GM19452 (cell line): ENCODE measurements at regions not wholly inside any gene's neighbourhood (a gene's known extent, or its start where the extent isn't known, plus 50 kb on each side); places are given as distances from the start of the nearest gene placed in this dataset.

ENCODE experiments used
- ATAC-seq: cut with Tn5 transposase; IDR thresholded peaks from one replicate; pipeline ENCODE4 v1.9.1; 2021; ENCODE audit not compliant: unreplicated experiment

DNA sequence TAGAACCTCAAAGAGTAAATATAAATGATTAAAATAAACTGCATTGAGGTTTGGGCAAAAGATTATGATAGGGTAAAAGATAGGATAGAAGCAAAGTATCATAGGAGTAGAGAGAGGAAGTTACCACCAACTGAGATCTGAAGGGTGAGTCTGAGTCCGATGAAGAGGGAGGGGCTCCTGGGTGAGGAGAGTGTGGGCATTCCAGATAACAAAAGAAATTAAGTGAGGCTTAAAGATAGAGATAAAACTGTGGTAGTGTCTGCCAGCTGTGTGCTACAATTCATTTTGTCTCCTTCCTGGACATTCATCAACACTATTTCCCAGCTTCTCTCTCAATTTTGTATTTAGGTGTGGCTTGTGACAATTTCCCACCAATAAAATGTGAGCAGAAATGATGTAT, 343.0 kb upstream of the PLSCR5 start:
- no peak for ATAC-seq

GRCh38 chr3:146929696-146930095, 324.6 kb upstream of the PLSCR5 start:
- ATAC-seq: no peak

DNA sequence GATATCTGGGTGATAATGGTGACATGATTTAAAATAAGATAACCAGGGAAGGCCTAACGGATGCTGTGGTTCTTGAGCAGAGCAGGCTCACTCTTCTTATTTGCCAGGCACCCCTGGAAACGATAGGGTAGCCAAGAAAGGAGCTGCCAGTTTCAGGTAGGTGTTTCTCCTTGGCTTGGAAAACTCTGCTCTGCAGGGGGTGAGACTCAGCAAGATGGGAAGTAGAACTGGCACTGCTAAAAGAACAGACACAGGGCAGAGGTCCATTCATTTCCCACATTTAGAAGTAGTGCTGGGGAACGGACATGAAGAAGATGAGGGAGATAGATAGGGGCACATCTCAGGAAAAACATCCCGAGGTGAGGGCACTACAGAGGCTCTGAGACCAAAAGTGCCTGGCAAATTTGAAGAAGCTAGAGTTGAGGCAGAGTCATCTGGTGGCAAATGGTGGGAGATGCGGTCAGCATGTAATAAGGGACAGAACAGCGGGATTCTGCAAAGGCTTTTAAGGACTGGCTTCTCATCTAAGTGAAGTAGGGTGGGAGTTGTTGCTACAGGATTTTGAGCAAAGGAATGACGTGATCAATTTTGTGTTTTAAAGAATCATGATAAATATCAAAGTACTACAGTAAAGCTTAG, 323.4 kb upstream of the PLSCR5 start:
- ATAC-seq: no peak

DNA sequence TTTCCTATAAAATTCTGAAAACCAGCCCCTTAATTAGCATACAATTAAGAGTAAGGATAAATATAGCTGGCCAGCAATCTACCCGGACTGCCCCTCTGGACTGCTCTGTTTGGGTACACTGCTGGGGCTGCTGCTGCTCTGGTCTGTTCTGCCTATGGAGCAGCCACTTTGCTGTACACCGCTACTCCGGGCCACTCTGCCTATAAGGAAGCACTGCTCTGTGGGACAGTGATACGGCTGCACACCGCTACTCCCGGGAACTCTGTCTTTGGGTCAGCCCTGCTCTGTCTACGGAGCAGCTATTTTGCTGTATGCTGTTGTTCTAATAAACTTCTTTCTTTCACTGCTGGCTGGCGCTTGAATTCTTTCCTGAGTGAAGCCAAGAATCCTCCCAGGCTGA, 316.5 kb upstream of the PLSCR5 start:
- no peak for ATAC-seq

GRCh38 chr3:146914409-146914808, 309.3 kb upstream of the PLSCR5 start:
- no peak for ATAC-seq

DNA sequence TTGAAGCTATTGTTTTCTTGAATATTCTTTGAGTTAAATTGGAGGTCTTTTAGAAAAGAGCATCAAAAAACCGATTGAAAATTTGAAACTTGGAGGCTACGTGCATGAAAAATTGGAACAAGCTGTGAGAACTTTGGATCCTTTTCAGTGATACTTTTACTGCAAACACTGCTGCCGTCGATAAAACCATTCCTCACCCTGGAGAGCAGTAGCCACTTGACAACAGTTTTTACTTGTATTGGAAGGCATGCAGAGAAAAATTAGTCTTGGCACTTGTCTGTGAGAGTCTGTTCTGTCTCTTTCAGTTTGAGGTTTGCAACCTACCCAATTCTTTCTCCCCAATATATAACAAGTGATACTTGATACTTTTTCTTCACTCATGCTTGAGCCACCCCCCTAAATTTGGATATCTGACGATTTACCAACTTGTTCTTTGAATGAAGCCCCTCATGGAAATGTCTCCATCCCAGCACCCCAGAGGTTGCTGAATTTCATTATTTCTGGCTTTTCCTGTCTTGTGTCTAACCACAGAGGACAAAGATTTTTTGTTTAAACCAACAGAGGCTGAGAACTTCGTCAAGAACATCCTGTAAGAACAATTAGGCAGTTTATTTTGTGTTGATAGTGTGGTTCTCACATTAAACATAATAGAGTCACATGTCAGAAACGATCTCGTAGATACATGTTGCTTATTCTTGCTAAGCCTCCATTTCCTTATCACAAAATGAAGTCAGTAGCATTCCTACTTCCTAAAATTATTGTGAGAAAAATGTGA, 307.3 kb upstream of the PLSCR5 start:
- ATAC-seq: no peak

GRCh38 chr3:146903927-146904326, 298.8 kb upstream of the PLSCR5 start:
- ATAC-seq: no peak

- ATAC-seq: no peak
These were observed 294.0 kb upstream of the PLSCR5 start for GRCh38 chr3:146899171-146899570.

GRCh38 chr3:146896711-146897110, 291.6 kb upstream of the PLSCR5 start:
- ATAC-seq: no peak

DNA sequence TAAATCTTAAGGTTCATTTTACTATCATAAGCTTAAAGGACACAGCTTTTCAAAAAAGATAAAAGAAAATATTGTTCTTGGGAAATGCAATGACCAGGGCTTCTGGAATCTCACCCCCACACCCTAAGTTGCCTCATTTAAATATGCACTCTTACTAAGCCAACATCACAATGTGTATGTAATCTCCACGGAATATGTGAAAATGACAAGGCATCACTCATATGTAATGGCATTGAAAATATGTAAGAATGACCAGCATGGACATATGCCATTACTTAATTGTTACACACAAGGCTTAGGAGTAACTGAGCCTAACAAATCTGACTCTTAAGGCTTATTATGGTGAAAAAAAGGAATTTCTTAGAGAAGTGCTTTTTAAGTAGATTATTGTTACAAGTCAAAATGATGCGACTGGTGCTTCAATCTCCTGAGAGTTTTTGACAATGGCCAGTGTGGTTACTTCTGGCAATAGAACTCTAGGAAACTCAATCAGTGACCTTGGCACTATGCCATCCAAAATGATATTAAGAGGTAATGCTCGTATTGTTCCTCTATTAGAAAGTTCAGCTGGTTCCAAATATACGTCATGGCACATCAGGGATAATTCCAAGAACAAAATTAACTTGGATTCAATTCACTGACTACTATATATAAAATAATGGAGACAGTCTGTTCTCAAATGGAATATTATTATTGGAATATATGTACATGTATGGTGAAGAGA, 290.0 kb upstream of the PLSCR5 start:
- ATAC-seq: no peak

DNA sequence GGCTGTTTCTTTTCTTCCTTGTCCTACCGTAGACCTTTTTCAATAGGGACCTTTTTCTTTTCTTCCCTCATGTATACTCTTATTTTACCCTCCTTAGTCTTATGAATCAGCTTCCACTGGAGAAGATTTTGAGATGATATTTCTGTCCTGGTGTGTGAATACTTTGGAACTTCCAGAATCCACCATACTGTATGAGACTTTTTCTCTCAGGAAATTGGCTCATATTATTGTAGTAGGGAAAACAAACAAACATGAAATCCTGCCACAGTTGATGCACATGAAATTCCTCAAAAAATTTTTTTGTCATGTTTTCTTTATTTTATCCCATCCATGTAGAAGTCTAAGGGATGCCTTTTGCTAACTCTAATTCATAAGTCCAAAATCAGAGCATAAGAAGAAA, 289.3 kb upstream of the PLSCR5 start:
- no peak for ATAC-seq

- no peak for ATAC-seq
These were observed 286.9 kb upstream of the PLSCR5 start for GRCh38 chr3:146892041-146892440.

GRCh38 chr3:146889626-146890025, 284.5 kb upstream of the PLSCR5 start:
- ATAC-seq: no peak

DNA sequence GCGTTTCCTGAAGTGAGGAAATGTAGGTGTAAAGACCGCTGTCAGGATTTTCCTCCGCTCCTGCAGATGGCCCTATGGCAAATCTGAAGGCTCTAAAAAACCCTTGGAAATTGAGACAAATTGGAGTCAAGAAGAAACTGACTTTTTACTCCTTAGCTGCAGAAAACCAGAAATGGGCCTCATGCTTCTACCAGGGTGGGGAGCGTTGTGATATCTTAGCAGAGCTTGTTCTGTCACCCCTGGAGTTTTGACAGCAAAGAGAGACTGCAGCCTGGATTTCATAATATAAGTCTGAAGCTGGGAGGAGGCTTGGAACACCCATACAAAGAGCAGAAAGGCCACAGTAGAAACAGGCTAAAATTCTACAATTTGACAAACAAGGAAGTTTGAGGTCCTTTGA, 283.0 kb upstream of the PLSCR5 start:
- no peak for ATAC-seq

- no peak for ATAC-seq
These were observed 279.6 kb upstream of the PLSCR5 start for GRCh38 chr3:146884721-146885120.

DNA sequence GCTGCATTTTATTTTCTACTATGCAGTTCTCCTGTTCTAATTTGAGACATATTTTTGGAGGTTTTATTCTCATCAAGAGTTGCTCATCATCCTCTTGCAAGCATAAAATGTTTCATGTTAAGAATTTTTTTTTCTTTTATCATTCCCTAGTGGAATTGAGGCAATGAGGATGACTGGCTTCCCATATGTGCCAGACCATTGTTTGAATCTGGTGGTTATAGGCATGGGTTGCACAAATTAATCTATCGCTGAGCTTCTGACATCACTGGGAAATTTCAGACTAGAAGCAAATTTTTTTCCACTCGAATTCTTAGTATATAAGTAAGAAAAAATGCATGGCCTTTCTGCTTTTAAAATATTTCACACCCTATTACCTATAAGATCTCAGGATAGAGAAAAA, 279.1 kb upstream of the PLSCR5 start:
- ATAC-seq: no peak

GRCh38 chr3:146883288-146883687, 278.1 kb upstream of the PLSCR5 start:
- no peak for ATAC-seq

- ATAC-seq: no peak
These were observed 277.0 kb upstream of the PLSCR5 start for GRCh38 chr3:146881966-146882760.

DNA sequence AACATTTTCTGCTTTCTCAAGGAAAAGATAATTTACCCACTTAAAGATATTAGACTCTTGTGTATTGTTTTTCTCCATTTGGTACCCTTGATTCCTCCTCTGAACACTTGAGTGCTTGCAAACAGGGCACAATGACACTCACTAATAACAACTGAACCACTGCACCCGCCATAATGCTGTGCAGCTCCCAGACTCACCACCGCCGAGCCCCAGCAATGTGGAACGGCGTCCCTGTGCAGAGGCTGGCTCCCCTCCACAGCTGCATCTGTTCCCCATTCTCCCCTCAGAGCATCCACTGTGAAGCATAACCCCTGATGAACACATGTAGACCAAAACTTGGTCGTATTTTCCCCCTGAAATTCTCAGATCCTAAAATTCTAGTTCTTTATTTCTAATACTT, 276.2 kb upstream of the PLSCR5 start:
- ATAC-seq: no peak

- ATAC-seq: no peak
These were observed 268.6 kb upstream of the PLSCR5 start for GRCh38 chr3:146873748-146874147.

DNA sequence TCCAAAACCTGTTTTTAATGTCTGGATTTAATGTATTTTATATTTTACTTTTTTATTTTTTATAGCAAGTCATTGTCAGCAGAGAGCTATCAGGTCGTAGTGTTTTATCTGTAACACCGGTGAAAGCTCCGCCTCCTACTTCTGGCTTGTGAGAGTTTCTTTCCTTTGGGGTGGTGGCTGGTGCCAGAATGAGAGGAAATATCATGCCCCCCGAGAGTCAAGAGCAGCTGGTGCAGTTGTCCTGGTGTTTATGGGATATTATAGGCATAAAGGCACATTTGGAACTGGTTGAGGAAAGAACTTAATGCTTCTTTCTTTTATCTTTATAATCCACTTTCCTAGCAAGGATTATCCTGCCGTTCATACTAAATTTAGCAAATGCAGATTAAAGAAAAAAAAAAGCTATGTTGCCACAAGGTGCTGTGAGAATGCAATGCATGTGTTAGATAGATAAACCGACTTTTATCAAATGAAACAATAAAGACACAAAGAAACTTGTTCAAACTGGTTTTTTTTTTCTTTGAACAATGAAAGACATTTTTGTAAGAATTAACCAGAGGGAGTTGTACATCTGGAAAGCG, 260.1 kb upstream of the PLSCR5 start:
- no peak for ATAC-seq
